ENCODE measurements at regions not wholly inside any gene's neighbourhood (a gene's known extent, or its start where the extent isn't known, plus 50 kb on each side); places are given as distances from the start of the nearest gene placed in this dataset.

DNA sequence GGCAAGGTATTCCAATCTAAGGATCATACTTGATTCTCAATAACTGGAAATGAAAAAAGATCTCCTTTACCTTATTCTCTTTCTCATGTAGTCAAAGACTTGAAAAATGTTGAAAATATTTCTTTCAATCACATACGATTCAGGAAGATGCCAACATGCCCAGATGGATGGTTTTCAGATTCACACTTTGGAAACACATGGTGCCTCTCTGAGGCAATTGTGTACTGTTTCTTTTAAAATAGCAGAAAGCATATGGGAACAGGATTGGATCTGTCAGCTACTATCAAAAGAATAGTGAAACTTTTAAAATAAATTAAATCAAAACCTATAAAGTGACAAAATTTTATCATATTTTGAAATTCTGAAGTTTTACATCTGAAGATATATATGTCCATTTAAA is 222.4 kb downstream of the SPRY2 start:
- no peaks in the 10 kb centered on the region for H3K4me1 ChIP-seq (ENCODE audit: control insufficient read depth, insufficient read depth, low read length)
- H3K27ac ChIP-seq (ENCODE audit: low read depth, low read length) = no peak overlapping the region
- WGBS (ENCODE audit: insufficient coverage) = no CpG with 5 or more reads among the region's 1 CpG
- H3K36me3 ChIP-seq (ENCODE audit: control insufficient read depth, insufficient read depth, low read length) = no peaks in the 10 kb centered on the region
- peak in 1 of 6 donors; percentile 91 for DNase-seq (ENCODE audit: low read depth in 4 of 6, low spot score in 6 of 6)
- H3K4me3 ChIP-seq (ENCODE audit: low read depth, low read length) = no peak overlapping the region
- H3K27me3 ChIP-seq (ENCODE audit: control insufficient read depth, insufficient read depth, low read length) = no peaks in the 10 kb centered on the region
- H3K9me3 ChIP-seq (ENCODE audit: control insufficient read depth, insufficient read depth, low read length) = no peaks in the 10 kb centered on the region

DNA sequence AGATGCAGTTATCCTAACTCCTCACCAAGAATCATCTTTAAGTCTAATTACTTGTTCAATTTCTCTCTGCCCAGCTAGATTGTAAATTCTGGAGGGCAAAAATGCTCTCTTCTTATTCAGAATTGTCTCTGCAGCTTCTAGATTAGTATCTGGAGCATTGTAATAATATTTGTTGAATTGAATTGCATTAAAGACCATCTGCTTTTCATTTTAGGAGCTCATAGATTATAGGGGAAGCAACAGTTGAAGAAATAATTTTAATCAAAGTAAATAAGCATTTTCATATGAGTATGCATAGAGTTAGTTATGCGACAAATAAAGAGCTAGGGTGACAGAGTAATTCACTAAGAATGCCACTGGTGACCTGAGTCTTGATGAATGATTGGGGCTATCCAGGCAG is 222.8 kb downstream of the SPRY2 start:
- H3K9me3 ChIP-seq (ENCODE audit: control insufficient read depth, insufficient read depth, low read length) = no peaks in the 10 kb centered on the region
- H3K4me1 ChIP-seq (ENCODE audit: control insufficient read depth, insufficient read depth, low read length) = no peaks in the 10 kb centered on the region
- H3K27me3 ChIP-seq (ENCODE audit: control insufficient read depth, insufficient read depth, low read length) = no peaks in the 10 kb centered on the region
- H3K4me3 ChIP-seq (ENCODE audit: low read depth, low read length) = no peak overlapping the region
- H3K36me3 ChIP-seq (ENCODE audit: control insufficient read depth, insufficient read depth, low read length) = no peaks in the 10 kb centered on the region
- no CpG with 5 or more reads among the region's 1 CpG for WGBS (ENCODE audit: insufficient coverage)
- H3K27ac ChIP-seq (ENCODE audit: low read depth, low read length) = no peak overlapping the region
- DNase-seq (ENCODE audit: low read depth in 4 of 6, low spot score in 6 of 6) = no peak

DNA sequence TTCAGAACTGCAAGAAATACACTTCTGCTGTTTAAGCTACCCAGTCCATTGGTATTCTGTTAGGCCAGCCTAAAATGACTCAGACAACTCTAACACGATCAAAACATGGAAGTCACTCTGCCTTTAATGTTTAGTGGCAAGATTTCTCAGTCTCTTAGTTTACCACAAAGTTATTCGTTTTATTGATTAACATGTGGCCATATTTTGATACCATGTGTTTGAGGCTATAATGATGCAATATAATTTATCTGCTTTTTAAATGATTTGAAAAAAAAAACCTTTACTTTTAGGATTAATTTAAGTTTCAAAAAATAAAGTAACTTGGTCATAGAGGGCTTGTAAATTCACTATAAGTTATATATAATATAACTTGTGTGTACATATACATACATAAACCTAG is 223.4 kb downstream of the SPRY2 start:
- H3K27me3 ChIP-seq (ENCODE audit: control insufficient read depth, insufficient read depth, low read length) = no peaks in the 10 kb centered on the region
- no peaks in the 10 kb centered on the region for H3K9me3 ChIP-seq (ENCODE audit: control insufficient read depth, insufficient read depth, low read length)
- no peak overlapping the region for H3K4me3 ChIP-seq (ENCODE audit: low read depth, low read length)
- H3K36me3 ChIP-seq (ENCODE audit: control insufficient read depth, insufficient read depth, low read length) = no peaks in the 10 kb centered on the region
- no CpG with 5 or more reads among the region's 2 CpGs for WGBS (ENCODE audit: insufficient coverage)
- no peak overlapping the region for H3K27ac ChIP-seq (ENCODE audit: low read depth, low read length)
- no peak for DNase-seq (ENCODE audit: low read depth in 4 of 6, low spot score in 6 of 6)
- H3K4me1 ChIP-seq (ENCODE audit: control insufficient read depth, insufficient read depth, low read length) = no peaks in the 10 kb centered on the region

DNA sequence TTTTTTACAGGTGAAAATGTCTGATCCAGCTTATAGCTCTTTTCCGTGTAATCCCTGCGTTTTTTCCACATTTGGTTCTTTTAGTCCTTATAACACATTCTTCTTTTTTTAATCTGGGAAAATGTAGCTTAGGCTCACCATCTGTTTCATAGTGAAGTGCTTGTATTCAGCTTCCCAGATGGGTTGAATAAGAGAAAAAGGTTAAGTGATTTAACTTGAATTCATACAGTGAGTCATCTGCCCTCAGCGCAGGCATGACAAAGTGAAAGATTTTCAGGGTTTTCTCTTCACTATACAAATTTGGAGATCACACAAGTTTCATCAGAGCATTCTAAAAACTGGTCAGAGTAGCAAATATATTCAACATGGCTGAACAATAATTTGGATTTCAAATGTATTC is 224.8 kb downstream of the SPRY2 start:
- no CpG with 5 or more reads among the region's 3 CpGs for WGBS (ENCODE audit: insufficient coverage)
- H3K27me3 ChIP-seq (ENCODE audit: control insufficient read depth, insufficient read depth, low read length) = no peaks in the 10 kb centered on the region
- H3K36me3 ChIP-seq (ENCODE audit: control insufficient read depth, insufficient read depth, low read length) = no peaks in the 10 kb centered on the region
- no peaks in the 10 kb centered on the region for H3K9me3 ChIP-seq (ENCODE audit: control insufficient read depth, insufficient read depth, low read length)
- H3K4me3 ChIP-seq (ENCODE audit: low read depth, low read length) = no peak overlapping the region
- DNase-seq (ENCODE audit: low read depth in 4 of 6, low spot score in 6 of 6) = peak in 1 of 6 donors; percentile 71
- no peak overlapping the region for H3K27ac ChIP-seq (ENCODE audit: low read depth, low read length)
- H3K4me1 ChIP-seq (ENCODE audit: control insufficient read depth, insufficient read depth, low read length) = no peaks in the 10 kb centered on the region

DNA sequence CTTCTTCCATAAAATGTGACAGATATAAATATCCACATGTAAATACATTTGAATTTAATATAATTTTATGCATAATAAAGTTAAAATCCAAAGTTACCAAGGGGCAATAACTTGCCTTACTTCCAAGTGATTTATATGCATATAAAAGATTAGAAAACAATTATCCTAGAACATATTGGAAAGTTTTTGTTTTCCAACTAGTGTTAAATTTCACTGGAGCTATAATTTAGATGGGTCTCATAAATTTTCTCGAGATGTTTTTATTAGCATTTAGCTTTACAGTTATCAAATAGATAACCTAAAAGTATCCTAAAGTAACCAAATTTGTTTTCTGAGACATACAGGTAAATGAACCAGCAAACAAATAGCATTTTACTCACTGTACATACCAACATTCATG is 225.3 kb downstream of the SPRY2 start:
- no CpG with 5 or more reads among the region's 1 CpG for WGBS (ENCODE audit: insufficient coverage)
- Histone ChIP-seq H3K9me3 (ENCODE audit: control insufficient read depth, insufficient read depth, low read length) (no peaks in the 10 kb centered on the region), H3K27me3 (ENCODE audit: control insufficient read depth, insufficient read depth, low read length) (no peaks in the 10 kb centered on the region), H3K4me3 (ENCODE audit: low read depth, low read length) (no peak overlapping the region), H3K36me3 (ENCODE audit: control insufficient read depth, insufficient read depth, low read length) (no peaks in the 10 kb centered on the region), H3K4me1 (ENCODE audit: control insufficient read depth, insufficient read depth, low read length) (no peaks in the 10 kb centered on the region), H3K27ac (ENCODE audit: low read depth, low read length) (no peak overlapping the region)
- DNase-seq (ENCODE audit: low read depth in 4 of 6, low spot score in 6 of 6) = no peak

DNA sequence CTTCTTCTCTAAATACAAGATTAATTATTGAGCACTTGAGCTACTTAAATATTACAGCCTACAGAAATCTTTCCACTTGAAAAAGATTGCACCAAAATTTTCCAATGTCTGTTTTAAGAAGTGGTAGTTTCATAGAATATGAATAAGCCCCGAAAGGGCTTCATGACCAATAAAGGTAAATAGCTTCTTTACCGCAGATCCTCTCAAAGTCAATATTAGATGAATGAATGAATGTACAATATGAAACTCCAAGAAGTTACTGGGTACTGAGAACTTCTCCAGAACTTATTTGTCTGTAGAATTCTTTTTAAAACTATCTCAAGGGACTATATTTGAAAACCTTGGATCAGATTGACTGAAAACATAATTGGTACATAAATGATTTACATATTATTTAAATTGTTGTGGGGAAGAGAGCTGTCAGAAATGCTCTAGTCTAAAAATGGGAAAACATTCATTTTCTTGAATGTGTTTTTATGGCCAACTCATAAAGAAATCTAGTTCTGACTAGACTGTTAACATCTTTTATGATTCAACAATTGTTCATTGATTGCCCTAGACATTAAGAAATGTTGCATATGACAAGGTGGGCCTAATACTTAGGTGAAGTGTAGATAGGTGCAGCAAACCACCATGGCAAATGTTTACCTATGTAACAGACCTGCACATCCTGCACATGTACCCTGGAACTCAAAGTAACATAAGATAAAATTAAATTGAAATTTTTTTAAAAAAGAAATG is 227.0 kb downstream of the SPRY2 start:
- no peak overlapping the region for H3K27ac ChIP-seq (ENCODE audit: low read depth, low read length)
- WGBS (ENCODE audit: insufficient coverage) = no CpG with 5 or more reads among the region's 2 CpGs
- H3K4me3 ChIP-seq (ENCODE audit: low read depth, low read length) = no peak overlapping the region
- H3K27me3 ChIP-seq (ENCODE audit: control insufficient read depth, insufficient read depth, low read length) = no peaks in the 10 kb centered on the region
- DNase-seq (ENCODE audit: low read depth in 4 of 6, low spot score in 6 of 6) = no peak
- no peaks in the 10 kb centered on the region for H3K4me1 ChIP-seq (ENCODE audit: control insufficient read depth, insufficient read depth, low read length)
- H3K36me3 ChIP-seq (ENCODE audit: control insufficient read depth, insufficient read depth, low read length) = no peaks in the 10 kb centered on the region
- H3K9me3 ChIP-seq (ENCODE audit: control insufficient read depth, insufficient read depth, low read length) = no peaks in the 10 kb centered on the region

DNA sequence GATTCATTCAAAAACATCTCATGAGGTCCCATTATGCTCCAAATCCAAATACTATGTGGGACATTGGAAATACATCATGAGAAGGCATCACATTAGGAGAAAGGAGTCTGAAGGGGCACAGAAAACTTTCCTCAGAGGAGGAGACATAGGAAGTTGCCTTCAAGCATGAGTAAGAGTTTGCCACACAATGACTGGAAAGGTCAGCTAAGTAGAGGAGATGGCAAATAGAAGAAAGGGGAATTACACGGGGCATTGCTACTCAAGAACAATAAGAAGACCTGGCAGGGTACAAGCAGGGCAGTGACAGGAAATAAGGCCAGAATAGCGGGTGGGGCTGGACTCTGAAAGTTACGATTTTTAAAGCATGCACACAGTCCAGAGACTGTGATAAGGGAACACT is 231.6 kb downstream of the SPRY2 start:
- Histone ChIP-seq H3K27me3 (ENCODE audit: control insufficient read depth, insufficient read depth, low read length) (no peaks in the 10 kb centered on the region), H3K4me1 (ENCODE audit: control insufficient read depth, insufficient read depth, low read length) (no peaks in the 10 kb centered on the region), H3K4me3 (ENCODE audit: low read depth, low read length) (no peak overlapping the region), H3K9me3 (ENCODE audit: control insufficient read depth, insufficient read depth, low read length) (no peaks in the 10 kb centered on the region), H3K27ac (ENCODE audit: low read depth, low read length) (no peak overlapping the region), H3K36me3 (ENCODE audit: control insufficient read depth, insufficient read depth, low read length) (no peaks in the 10 kb centered on the region)
- WGBS (ENCODE audit: insufficient coverage) = 63% methylated on average over 1 of the region's 3 CpGs
- no peak for DNase-seq (ENCODE audit: low read depth in 4 of 6, low spot score in 6 of 6)

DNA sequence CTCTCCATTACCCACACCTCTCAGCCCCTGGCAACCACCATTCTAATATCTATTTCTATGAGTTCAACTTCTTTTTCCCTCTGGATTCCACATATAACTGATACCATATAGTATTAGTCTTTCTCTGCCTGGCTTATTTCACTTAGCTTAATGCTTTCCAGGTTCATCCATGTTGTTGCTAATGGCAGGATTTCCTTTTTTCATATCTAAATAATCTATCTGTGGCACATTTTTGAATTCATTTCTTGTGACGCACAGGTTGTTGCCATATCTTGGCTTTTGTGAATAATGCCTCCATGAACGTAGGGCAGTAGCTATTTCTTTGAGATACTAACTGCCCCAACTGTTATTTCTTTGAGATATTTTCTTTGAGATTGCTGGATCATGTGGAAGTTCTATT is 235.6 kb downstream of the SPRY2 start:
- no peaks in the 10 kb centered on the region for H3K4me1 ChIP-seq (ENCODE audit: control insufficient read depth, insufficient read depth, low read length)
- WGBS (ENCODE audit: insufficient coverage) = no CpG with 5 or more reads among the region's 2 CpGs
- no peak for DNase-seq (ENCODE audit: low read depth in 4 of 6, low spot score in 6 of 6)
- no peak overlapping the region for H3K4me3 ChIP-seq (ENCODE audit: low read depth, low read length)
- no peaks in the 10 kb centered on the region for H3K27me3 ChIP-seq (ENCODE audit: control insufficient read depth, insufficient read depth, low read length)
- no peaks in the 10 kb centered on the region for H3K9me3 ChIP-seq (ENCODE audit: control insufficient read depth, insufficient read depth, low read length)
- H3K27ac ChIP-seq (ENCODE audit: low read depth, low read length) = no peak overlapping the region
- no peaks in the 10 kb centered on the region for H3K36me3 ChIP-seq (ENCODE audit: control insufficient read depth, insufficient read depth, low read length)

DNA sequence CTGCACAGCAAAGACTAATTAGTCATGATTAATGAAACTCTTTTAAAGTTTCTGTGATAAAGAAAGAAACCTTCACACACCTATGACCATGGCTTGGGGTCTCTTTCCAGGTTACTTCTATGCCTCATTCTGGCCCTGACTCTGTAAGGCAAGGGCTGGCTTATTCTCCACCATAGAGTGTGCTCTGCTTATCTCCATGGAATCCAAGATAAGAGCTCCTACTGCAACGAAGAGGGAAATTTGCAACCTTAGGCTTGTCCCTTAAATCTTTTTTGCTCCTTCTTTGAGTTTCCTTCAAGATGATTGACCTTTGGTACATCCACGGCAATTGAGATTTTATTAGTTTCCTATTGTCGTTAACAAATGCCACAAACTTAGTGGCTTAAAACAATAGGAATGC is 239.9 kb downstream of the SPRY2 start:
- H3K4me1 ChIP-seq (ENCODE audit: control insufficient read depth, insufficient read depth, low read length) = no peaks in the 10 kb centered on the region
- DNase-seq (ENCODE audit: low read depth in 4 of 6, low spot score in 6 of 6) = no peak
- no peaks in the 10 kb centered on the region for H3K36me3 ChIP-seq (ENCODE audit: control insufficient read depth, insufficient read depth, low read length)
- WGBS (ENCODE audit: insufficient coverage) = 80% methylated on average over 1 of the region's 3 CpGs
- H3K4me3 ChIP-seq (ENCODE audit: low read depth, low read length) = no peak overlapping the region
- H3K9me3 ChIP-seq (ENCODE audit: control insufficient read depth, insufficient read depth, low read length) = no peaks in the 10 kb centered on the region
- no peaks in the 10 kb centered on the region for H3K27me3 ChIP-seq (ENCODE audit: control insufficient read depth, insufficient read depth, low read length)
- H3K27ac ChIP-seq (ENCODE audit: low read depth, low read length) = no peak overlapping the region

DNA sequence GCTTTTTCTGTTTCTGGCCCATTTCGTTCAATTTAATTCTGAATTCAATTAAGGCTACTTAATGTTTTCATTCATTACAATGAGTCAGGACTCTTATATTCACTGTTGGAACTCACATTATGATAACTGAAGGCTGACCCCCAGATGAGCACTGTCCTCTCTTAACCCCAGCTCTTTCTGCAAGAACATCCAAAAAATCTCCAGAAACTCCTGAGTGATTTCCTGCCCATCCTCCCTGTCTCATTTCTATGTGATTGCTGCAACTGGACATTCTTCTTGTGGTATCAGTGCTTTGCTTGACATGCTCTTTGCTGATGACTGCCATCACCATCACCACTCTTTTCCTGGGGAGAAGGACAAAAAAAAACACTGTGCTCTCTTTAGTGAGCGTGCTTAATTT is 240.3 kb downstream of the SPRY2 start:
- Histone ChIP-seq H3K9me3 (ENCODE audit: control insufficient read depth, insufficient read depth, low read length) (no peaks in the 10 kb centered on the region), H3K4me1 (ENCODE audit: control insufficient read depth, insufficient read depth, low read length) (no peaks in the 10 kb centered on the region), H3K27ac (ENCODE audit: low read depth, low read length) (no peak overlapping the region), H3K27me3 (ENCODE audit: control insufficient read depth, insufficient read depth, low read length) (no peaks in the 10 kb centered on the region), H3K36me3 (ENCODE audit: control insufficient read depth, insufficient read depth, low read length) (no peaks in the 10 kb centered on the region), H3K4me3 (ENCODE audit: low read depth, low read length) (no peak overlapping the region)
- no peak for DNase-seq (ENCODE audit: low read depth in 4 of 6, low spot score in 6 of 6)
- 88% methylated on average over 1 of the region's 2 CpGs for WGBS (ENCODE audit: insufficient coverage)
